Activated B cell treated with CpG ODN at 0.5 μM for 24 hours (primary cell): ENCODE measurements at regions not wholly inside any gene's neighbourhood (a gene's known extent, or its start where the extent isn't known, plus 50 kb on each side); places are given as distances from the start of the nearest gene placed in this dataset.

ENCODE experiments used
- ATAC-seq: fragments of 200-7000 bp; cut with Tn5 transposase; one replicate; pipeline ENCODE4 v1.10.0; 2021; ENCODE audit warnings: low read depth, mild to moderate bottlenecking, moderate library complexity
- CTCF ChIA-PET: fragments of 350-600 bp; sonication (Branson Sonifier 250); formaldehyde crosslinking; loops from one replicate; lab custom pipeline; 2021; ENCODE audit warnings: antibody characterized with exemption; lab: Charles Lee
- POLR2A ChIA-PET: fragments of 350-600 bp; sonication (Branson Sonifier 250); formaldehyde crosslinking; loops from one replicate; lab custom pipeline; 2021; ENCODE audit warnings: antibody characterized with exemption; lab: Charles Lee
- DNase-seq: peaks from one replicate; pipeline ENCODE4 v3.0.0; 2022
- H3K27ac Mint-ChIP-seq: one replicate; pipeline ENCODE4 v1.8.0; 2020; ENCODE audit warnings: mixed read lengths
- H3K27me3 Mint-ChIP-seq: one replicate; pipeline ENCODE4 v1.8.0; 2021; ENCODE audit warnings: mixed read lengths
- H3K36me3 Mint-ChIP-seq: one replicate; pipeline ENCODE4 v1.8.0; 2021; ENCODE audit warnings: low read depth, mixed read lengths
- H3K4me1 Mint-ChIP-seq: one replicate; pipeline ENCODE4 v1.8.0; 2021; ENCODE audit warnings: mixed read lengths
- H3K4me3 Mint-ChIP-seq: one replicate; pipeline ENCODE4 v1.8.0; 2020; ENCODE audit warnings: mild to moderate bottlenecking, mixed read lengths
- H3K9me3 Mint-ChIP-seq: one replicate; pipeline ENCODE4 v1.8.0; 2020; ENCODE audit warnings: mixed read lengths
- CTCF ChIP-seq: fragments of 200-600 bp; IDR thresholded peaks from one replicate; pipeline ENCODE4 v1.8.0; 2022; ENCODE audit warnings: antibody characterized with exemption, mild to moderate bottlenecking
- intact Hi-C: fragments of 100-400 bp; cut with micrococcal nuclease; formaldehyde crosslinking; loops from one replicate; pipeline ENCODE4 v1.15.1; 2024

- no peaks in the 10 kb centered on the region for H3K36me3 Mint-ChIP-seq
- no peak overlapping the region for H3K27ac Mint-ChIP-seq
- no peaks in the 10 kb centered on the region for H3K9me3 Mint-ChIP-seq
- DNase-seq: no peak
- no peaks in the 10 kb centered on the region for H3K4me1 Mint-ChIP-seq
- CTCF ChIA-PET: no interaction called here
- POLR2A ChIA-PET: no interaction called here
- intact Hi-C loops: no loop called here
- H3K27me3 Mint-ChIP-seq: peaks cover 21% of the 10 kb centered on the region
- no peak for TF ChIP-seq CTCF
- H3K4me3 Mint-ChIP-seq: no peak overlapping the region
- no peak for ATAC-seq
Observed at GRCh38 chr14:56894591-56894991, 84.3 kb upstream of the OTX2 start.

GRCh38 chr14:56892959-56893358 is 82.7 kb upstream of the OTX2 start:
- TF ChIP-seq CTCF: no peak
- no peak overlapping the region for H3K4me3 Mint-ChIP-seq
- H3K27me3 Mint-ChIP-seq: peaks cover 29% of the 10 kb centered on the region
- ATAC-seq: no peak
- no peaks in the 10 kb centered on the region for H3K9me3 Mint-ChIP-seq
- no peaks in the 10 kb centered on the region for H3K36me3 Mint-ChIP-seq
- POLR2A ChIA-PET: no interaction called here
- H3K4me1 Mint-ChIP-seq: no peaks in the 10 kb centered on the region
- no peak for DNase-seq
- CTCF ChIA-PET: no interaction called here
- H3K27ac Mint-ChIP-seq: no peak overlapping the region
- intact Hi-C loops: no loop called here

GRCh38 chr14:56891226-56891625 is 80.9 kb upstream of the OTX2 start:
- TF ChIP-seq CTCF: no peak
- DNase-seq (no peak), ATAC-seq (no peak)
- H3K4me1 Mint-ChIP-seq: no peaks in the 10 kb centered on the region
- intact Hi-C loops: no loop called here
- no peaks in the 10 kb centered on the region for H3K9me3 Mint-ChIP-seq
- no peak overlapping the region for H3K27ac Mint-ChIP-seq
- H3K36me3 Mint-ChIP-seq: no peaks in the 10 kb centered on the region
- no peak overlapping the region for H3K4me3 Mint-ChIP-seq
- ChIA-PET CTCF (no interaction called here), POLR2A (no interaction called here)
- H3K27me3 Mint-ChIP-seq: peaks cover 33% of the 10 kb centered on the region

- TF ChIP-seq CTCF: no peak
- Mint-ChIP-seq H3K9me3 (no peaks in the 10 kb centered on the region), H3K4me1 (no peaks in the 10 kb centered on the region), H3K4me3 (no peak overlapping the region), H3K27me3 (peaks cover 23% of the 10 kb centered on the region), H3K36me3 (no peaks in the 10 kb centered on the region), H3K27ac (no peak overlapping the region)
- ChIA-PET CTCF (no interaction called here), POLR2A (no interaction called here)
- DNase-seq (no peak), ATAC-seq (no peak)
- intact Hi-C loops: no loop called here
Observed at GRCh38 chr14:56889705-56890104, 79.4 kb upstream of the OTX2 start.

- H3K4me3 Mint-ChIP-seq: no peak overlapping the region
- ChIA-PET CTCF (no interaction called here), POLR2A (no interaction called here)
- TF ChIP-seq CTCF: no peak
- no peak for ATAC-seq
- peaks cover 23% of the 10 kb centered on the region for H3K27me3 Mint-ChIP-seq
- intact Hi-C loops: no loop called here
- no peaks in the 10 kb centered on the region for H3K4me1 Mint-ChIP-seq
- no peaks in the 10 kb centered on the region for H3K36me3 Mint-ChIP-seq
- H3K9me3 Mint-ChIP-seq: no peaks in the 10 kb centered on the region
- no peak for DNase-seq
- no peak overlapping the region for H3K27ac Mint-ChIP-seq
Observed at GRCh38 chr14:56888274-56888673, 78.0 kb upstream of the OTX2 start.
